CD4-positive, alpha-beta T cell (primary cell): ENCODE measurements at regions not wholly inside any gene's neighbourhood (a gene's known extent, or its start where the extent isn't known, plus 50 kb on each side); places are given as distances from the start of the nearest gene placed in this dataset.

Experiments
- ATAC-seq: fragments of 200-7000 bp; cut with Tn5 transposase; one replicate; pipeline ENCODE4 v1.10.0; 2022; ENCODE audit warnings: mild to moderate bottlenecking; ENCODE audit not compliant: poor library complexity
- CTCF ChIA-PET: fragments of 350-600 bp; sonication (Branson Sonifier 250); formaldehyde crosslinking; loops from one replicate; lab custom pipeline; 2021; ENCODE audit warnings: antibody characterized with exemption, inconsistent platforms; lab: Charles Lee
- POLR2A ChIA-PET: fragments of 350-600 bp; sonication (Branson Sonifier 250); formaldehyde crosslinking; loops from one replicate; lab custom pipeline; 2021; ENCODE audit warnings: antibody characterized with exemption, inconsistent platforms; lab: Charles Lee
- DNase-seq, 14 experiments: peaks; one replicate each; pipeline ENCODE4 v3.0.0-alpha.2; 2013 to 2020; ENCODE audit warnings: mixed read lengths in 2 of 14
- H3K27ac ChIP-seq, 2 donors: one replicate each; pipeline versions ENCODE4 v1.5.1 to v1.7.0; 2013; ENCODE audit warnings: low read length in 2 of 2, low read depth in 1 of 2, mild to moderate bottlenecking in 1 of 2
- H3K27me3 ChIP-seq, 2 experiments: 1 replicate in 1 of 2; 2 replicates in 1 of 2; pipeline versions ENCODE4 v1.6.1 to v1.7.0; 2013; ENCODE audit warnings: low read length in 2 of 2, control low read depth in 1 of 2, mild to moderate bottlenecking in 1 of 2, moderate library complexity in 1 of 2; ENCODE audit not compliant: insufficient read depth in 2 of 2, control insufficient read depth in 1 of 2
- H3K36me3 ChIP-seq: one replicate; pipeline ENCODE4 v1.6.1; 2013; ENCODE audit warnings: low read length, control low read depth; ENCODE audit not compliant: insufficient read depth
- H3K4me1 ChIP-seq: one replicate; pipeline ENCODE4 v1.6.1; 2013; ENCODE audit warnings: low read length, control low read depth; ENCODE audit not compliant: insufficient read depth
- H3K4me3 ChIP-seq: one replicate; pipeline ENCODE4 v1.5.1; 2013; ENCODE audit warnings: mild to moderate bottlenecking, low read length, moderate library complexity
- H3K9me3 ChIP-seq, 2 experiments: 1 replicate in 1 of 2; 2 replicates in 1 of 2; pipeline versions ENCODE4 v1.6.1 to v1.7.0; 2013; ENCODE audit warnings: low read length in 2 of 2, mild to moderate bottlenecking in 2 of 2, control low read depth in 1 of 2, moderate library complexity in 1 of 2; ENCODE audit not compliant: control insufficient read depth in 1 of 2, insufficient read depth in 1 of 2
- H3K27ac Mint-ChIP-seq: one replicate; pipeline ENCODE4 v1.8.0; 2020; ENCODE audit warnings: mixed read lengths
- H3K27me3 Mint-ChIP-seq: one replicate; pipeline ENCODE4 v1.8.0; 2021; ENCODE audit warnings: mixed read lengths
- H3K36me3 Mint-ChIP-seq: one replicate; pipeline ENCODE4 v1.8.0; 2021; ENCODE audit warnings: low read depth, mixed read lengths
- H3K4me1 Mint-ChIP-seq: one replicate; pipeline ENCODE4 v1.8.0; 2021; ENCODE audit warnings: low read depth, mixed read lengths
- H3K4me3 Mint-ChIP-seq: one replicate; pipeline ENCODE4 v1.8.0; 2020; ENCODE audit warnings: mild to moderate bottlenecking, mixed read lengths
- H3K9me3 Mint-ChIP-seq: one replicate; pipeline ENCODE4 v1.8.0; 2020; ENCODE audit warnings: mixed read lengths
- CTCF ChIP-seq: fragments of 200-600 bp; IDR thresholded peaks from one replicate; pipeline ENCODE4 v1.8.0; 2022; ENCODE audit warnings: antibody characterized with exemption, mild to moderate bottlenecking
- intact Hi-C, 2 experiments: fragments of 100-400 bp; cut with DNase I in 1 of 2; cut with micrococcal nuclease in 1 of 2; formaldehyde crosslinking; loops; one replicate each; pipeline versions ENCODE4 v1.15.1 to v1.9.0; 2023 to 2025; cut with DNase I, micrococcal nuclease

GRCh38 chr1:24988558-24988912, 58.5 kb upstream of the RUNX3 start:
- H3K27ac Mint-ChIP-seq = peak overlapping the region; percentile 83
- Histone ChIP-seq H3K4me1 (peaks cover 99% of the 10 kb centered on the region), H3K36me3 (no peaks in the 10 kb centered on the region), H3K4me3 (no peak overlapping the region), H3K9me3 (no peaks in the 10 kb centered on the region), H3K27ac (no peak overlapping the region), H3K27me3 (no peaks in the 10 kb centered on the region)
- peak overlapping the region; percentile 22 for H3K4me3 Mint-ChIP-seq
- POLR2A ChIA-PET = interaction anchor here (1.1 to 1.3 kb wide), 4 partner anchors 17 to 60 kb away, joined by 4 to 7 read pairs (median 6); no protein-coding TSS in a partner anchor
- intact Hi-C loops = no loop called here
- no peaks in the 10 kb centered on the region for H3K9me3 Mint-ChIP-seq
- ATAC-seq = no peak
- no peaks in the 10 kb centered on the region for H3K27me3 Mint-ChIP-seq
- H3K36me3 Mint-ChIP-seq = no peaks in the 10 kb centered on the region
- CTCF ChIA-PET = interaction anchor here (1.3 kb wide), 1 partner anchor 25 kb away, joined by 4 read pairs; no protein-coding TSS in a partner anchor
- H3K4me1 Mint-ChIP-seq = peaks cover 94% of the 10 kb centered on the region
- TF ChIP-seq CTCF = no peak
- DNase-seq = no peak

- CTCF ChIA-PET = interaction anchor here (0.7 to 1.9 kb wide), 3 partner anchors 13 to 49 kb away, joined by 3 to 6 read pairs (median 4); no protein-coding TSS in a partner anchor
- intact Hi-C loops = no loop called here
- no peak overlapping the region for H3K4me3 ChIP-seq
- Mint-ChIP-seq H3K36me3 (no peaks in the 10 kb centered on the region), H3K4me1 (peaks cover 94% of the 10 kb centered on the region), H3K27me3 (no peaks in the 10 kb centered on the region), H3K4me3 (peak overlapping the region; percentile 22), H3K9me3 (no peaks in the 10 kb centered on the region), H3K27ac (peak overlapping the region; percentile 83)
- POLR2A ChIA-PET = interaction anchor here (1.1 to 2.0 kb wide), 6 partner anchors 13 to 60 kb away, joined by 3 to 7 read pairs (median 5); partner anchors contain the start of gene RUNX3
- peak; percentile 68 for ATAC-seq
- no peaks in the 10 kb centered on the region for H3K9me3 ChIP-seq
- H3K27ac ChIP-seq = no peak overlapping the region
- peaks cover 99% of the 10 kb centered on the region for H3K4me1 ChIP-seq
- no peaks in the 10 kb centered on the region for H3K36me3 ChIP-seq
- TF ChIP-seq CTCF = no peak
- no peaks in the 10 kb centered on the region for H3K27me3 ChIP-seq
- DNase-seq = peak in 3 of 14 experiments; percentile 4 to 50 (median 49)
Observed at GRCh38 chr1:24987875-24988557, 57.9 kb upstream of the RUNX3 start.

- Mint-ChIP-seq H3K4me1 (peaks cover 94% of the 10 kb centered on the region), H3K27ac (no peak overlapping the region), H3K4me3 (no peak overlapping the region), H3K36me3 (no peaks in the 10 kb centered on the region), H3K9me3 (no peaks in the 10 kb centered on the region), H3K27me3 (no peaks in the 10 kb centered on the region)
- TF ChIP-seq CTCF = no peak
- no peaks in the 10 kb centered on the region for H3K36me3 ChIP-seq
- H3K27me3 ChIP-seq = no peaks in the 10 kb centered on the region
- CTCF ChIA-PET = interaction anchor here (0.7 to 1.9 kb wide), 3 partner anchors 13 to 50 kb away, joined by 3 to 6 read pairs (median 4); no protein-coding TSS in a partner anchor
- no peak overlapping the region for H3K4me3 ChIP-seq
- H3K4me1 ChIP-seq = peaks cover 99% of the 10 kb centered on the region
- no peak for ATAC-seq
- H3K27ac ChIP-seq = no peak overlapping the region
- intact Hi-C loops = no loop called here
- DNase-seq = peak in 1 of 14 experiments; percentile 2
- H3K9me3 ChIP-seq = no peaks in the 10 kb centered on the region
- POLR2A ChIA-PET = interaction anchor here (1.1 to 2.0 kb wide), 6 partner anchors 13 to 59 kb away, joined by 3 to 7 read pairs (median 5); partner anchors contain the start of gene RUNX3
Observed at GRCh38 chr1:24987424-24987823, 57.3 kb upstream of the RUNX3 start.
